ENCODE measurements at regions not wholly inside any gene's neighbourhood (a gene's known extent, or its start where the extent isn't known, plus 50 kb on each side); places are given as distances from the start of the nearest gene placed in this dataset.
"Not testable (repeated sequence)": the region's sequence is repeated elsewhere in the genome, so short reads cannot be mapped to it uniquely, and the experiment has no call there.

DNA sequence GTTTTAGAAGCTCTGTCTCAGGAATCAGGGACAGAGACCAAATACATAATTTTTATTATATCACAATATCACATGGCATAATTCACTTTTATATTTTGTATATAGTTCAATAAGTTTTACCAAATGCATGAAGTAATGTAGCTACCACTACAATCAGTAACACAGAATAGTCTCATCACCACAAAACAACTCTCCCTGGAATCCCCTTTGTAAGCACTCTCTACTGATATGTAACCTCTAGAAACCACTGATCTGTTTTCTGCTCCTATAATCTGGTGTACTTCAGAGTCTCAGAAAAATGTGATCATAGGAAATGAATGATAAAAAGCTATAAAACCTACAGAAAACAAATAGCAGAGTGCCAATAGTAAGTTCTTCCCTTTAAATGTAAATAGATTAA lies 1465.9 kb downstream of the SPATA31A7 start:
- H3K36me3 ChIP-seq (ENCODE audit: control insufficient read depth, insufficient read depth, low read length); BruUV-seq (replicated peaks); intact Hi-C loops (cut with micrococcal nuclease; ENCODE audit: unreplicated experiment); CTCF ChIA-PET; H3K4me3 ChIP-seq (ENCODE audit: low read depth in 2 of 2, low read length in 2 of 2); in situ Hi-C loops (cut with HindIII; ENCODE audit: low pct_unique_long_range_greater_than_20kb, low sequenced_read_pairs); DNase-seq (ENCODE audit: low read depth, low spot score); H3K27ac ChIP-seq (ENCODE audit: low read length); ATAC-seq; H3K27me3 ChIP-seq (ENCODE audit: control insufficient read depth, insufficient read depth, low read length); H3K4me1 ChIP-seq (ENCODE audit: control insufficient read depth, insufficient read depth, low read length); H3K9me3 ChIP-seq (ENCODE audit: control insufficient read depth, insufficient read depth, low read depth, low read length); POLR2A ChIA-PET: not testable (repeated sequence)

- intact Hi-C loops (cut with micrococcal nuclease; ENCODE audit: unreplicated experiment); H3K4me3 ChIP-seq (ENCODE audit: low read depth in 2 of 2, low read length in 2 of 2); in situ Hi-C loops (cut with HindIII; ENCODE audit: low pct_unique_long_range_greater_than_20kb, low sequenced_read_pairs); H3K9me3 ChIP-seq (ENCODE audit: control insufficient read depth, insufficient read depth, low read depth, low read length); CTCF ChIA-PET; H3K36me3 ChIP-seq (ENCODE audit: control insufficient read depth, insufficient read depth, low read length); H3K27ac ChIP-seq (ENCODE audit: low read length); BruUV-seq (replicated peaks); H3K27me3 ChIP-seq (ENCODE audit: control insufficient read depth, insufficient read depth, low read length); H3K4me1 ChIP-seq (ENCODE audit: control insufficient read depth, insufficient read depth, low read length); DNase-seq (ENCODE audit: low read depth, low spot score); ATAC-seq; POLR2A ChIA-PET: not testable (repeated sequence)
Measured at GRCh38 chr9:62662733-62663507, 1473.1 kb downstream of the SPATA31A7 start.

GRCh38 chr9:62663512-62663911 lies 1473.7 kb downstream of the SPATA31A7 start:
- CTCF ChIA-PET; BruUV-seq (replicated peaks); ATAC-seq; H3K27me3 ChIP-seq (ENCODE audit: control insufficient read depth, insufficient read depth, low read length); DNase-seq (ENCODE audit: low read depth, low spot score); H3K9me3 ChIP-seq (ENCODE audit: control insufficient read depth, insufficient read depth, low read depth, low read length); H3K27ac ChIP-seq (ENCODE audit: low read length); H3K4me3 ChIP-seq (ENCODE audit: low read depth in 2 of 2, low read length in 2 of 2); in situ Hi-C loops (cut with HindIII; ENCODE audit: low pct_unique_long_range_greater_than_20kb, low sequenced_read_pairs); H3K36me3 ChIP-seq (ENCODE audit: control insufficient read depth, insufficient read depth, low read length); intact Hi-C loops (cut with micrococcal nuclease; ENCODE audit: unreplicated experiment); H3K4me1 ChIP-seq (ENCODE audit: control insufficient read depth, insufficient read depth, low read length); POLR2A ChIA-PET: not testable (repeated sequence)

GRCh38 chr9:62667137-62667824 lies 1477.4 kb downstream of the SPATA31A7 start:
- ATAC-seq: peak; percentile 88
- H3K36me3 ChIP-seq (ENCODE audit: control insufficient read depth, insufficient read depth, low read length); DNase-seq (ENCODE audit: low read depth, low spot score); CTCF ChIA-PET; BruUV-seq (replicated peaks); H3K4me3 ChIP-seq (ENCODE audit: low read depth in 2 of 2, low read length in 2 of 2); H3K9me3 ChIP-seq (ENCODE audit: control insufficient read depth, insufficient read depth, low read depth, low read length); H3K4me1 ChIP-seq (ENCODE audit: control insufficient read depth, insufficient read depth, low read length); POLR2A ChIA-PET; intact Hi-C loops (cut with micrococcal nuclease; ENCODE audit: unreplicated experiment); H3K27me3 ChIP-seq (ENCODE audit: control insufficient read depth, insufficient read depth, low read length); in situ Hi-C loops (cut with HindIII; ENCODE audit: low pct_unique_long_range_greater_than_20kb, low sequenced_read_pairs); H3K27ac ChIP-seq (ENCODE audit: low read length): not testable (repeated sequence)

DNA sequence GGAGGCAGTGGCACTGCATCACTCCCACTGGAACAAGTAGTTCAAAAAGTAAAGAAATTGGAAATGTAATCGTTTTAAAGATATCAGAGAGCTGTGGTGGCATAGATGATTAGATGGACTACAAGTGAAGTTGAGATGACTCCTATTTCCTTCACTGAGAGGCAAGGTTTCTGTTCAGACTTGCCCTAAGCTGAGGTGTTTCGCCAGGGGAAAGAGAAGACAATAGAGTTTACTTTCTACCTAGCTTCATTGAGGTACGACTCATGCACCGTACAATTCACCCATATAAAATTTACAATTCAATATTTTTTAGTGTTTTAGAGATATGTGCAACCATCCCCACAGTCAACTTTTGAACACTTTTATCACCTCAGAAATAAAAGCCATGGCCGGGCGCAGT lies 1487.2 kb downstream of the SPATA31A7 start:
- CTCF ChIA-PET; H3K4me3 ChIP-seq (ENCODE audit: low read depth in 2 of 2, low read length in 2 of 2); BruUV-seq (replicated peaks): not testable (repeated sequence)

DNA sequence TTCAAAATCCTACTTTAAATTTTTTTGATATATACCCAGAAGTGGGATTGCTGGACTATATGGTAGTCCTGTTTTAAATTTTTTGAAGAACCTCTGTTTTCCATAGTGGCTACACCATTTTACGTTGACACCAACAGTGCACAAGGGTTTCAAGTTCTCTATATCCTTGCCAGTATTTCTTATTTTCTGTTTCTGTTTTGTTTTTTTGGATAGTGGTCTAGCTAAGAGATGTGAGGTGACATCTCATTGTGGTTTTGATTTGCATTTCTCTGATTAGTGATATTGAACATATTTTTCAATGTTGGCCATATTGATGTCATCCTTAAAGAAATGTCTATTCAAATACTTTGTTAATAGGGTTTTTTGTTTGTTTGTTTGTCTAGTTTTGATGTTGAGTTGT lies 1488.5 kb downstream of the SPATA31A7 start:
- DNase-seq (ENCODE audit: low read depth, low spot score); in situ Hi-C loops (cut with HindIII; ENCODE audit: low pct_unique_long_range_greater_than_20kb, low sequenced_read_pairs); ATAC-seq; H3K4me3 ChIP-seq (ENCODE audit: low read depth in 2 of 2, low read length in 2 of 2); H3K9me3 ChIP-seq (ENCODE audit: control insufficient read depth, insufficient read depth, low read depth, low read length); H3K27ac ChIP-seq (ENCODE audit: low read length); CTCF ChIA-PET; H3K36me3 ChIP-seq (ENCODE audit: control insufficient read depth, insufficient read depth, low read length); POLR2A ChIA-PET; H3K27me3 ChIP-seq (ENCODE audit: control insufficient read depth, insufficient read depth, low read length); BruUV-seq (replicated peaks); intact Hi-C loops (cut with micrococcal nuclease; ENCODE audit: unreplicated experiment); H3K4me1 ChIP-seq (ENCODE audit: control insufficient read depth, insufficient read depth, low read length): not testable (repeated sequence)

More for the DNA sequence above, 1487.2 kb downstream of the SPATA31A7 start:
- in situ Hi-C loops (cut with HindIII; ENCODE audit: low pct_unique_long_range_greater_than_20kb, low sequenced_read_pairs); ATAC-seq; DNase-seq (ENCODE audit: low read depth, low spot score); H3K27me3 ChIP-seq (ENCODE audit: control insufficient read depth, insufficient read depth, low read length); H3K4me1 ChIP-seq (ENCODE audit: control insufficient read depth, insufficient read depth, low read length); POLR2A ChIA-PET; H3K27ac ChIP-seq (ENCODE audit: low read length); H3K9me3 ChIP-seq (ENCODE audit: control insufficient read depth, insufficient read depth, low read depth, low read length); intact Hi-C loops (cut with micrococcal nuclease; ENCODE audit: unreplicated experiment); H3K36me3 ChIP-seq (ENCODE audit: control insufficient read depth, insufficient read depth, low read length): not testable (repeated sequence)

GRCh38 chr9:62679020-62679419 lies 1489.2 kb downstream of the SPATA31A7 start:
- intact Hi-C loops (cut with micrococcal nuclease; ENCODE audit: unreplicated experiment); H3K36me3 ChIP-seq (ENCODE audit: control insufficient read depth, insufficient read depth, low read length); DNase-seq (ENCODE audit: low read depth, low spot score); POLR2A ChIA-PET; CTCF ChIA-PET; BruUV-seq (replicated peaks); H3K9me3 ChIP-seq (ENCODE audit: control insufficient read depth, insufficient read depth, low read depth, low read length); ATAC-seq; H3K27me3 ChIP-seq (ENCODE audit: control insufficient read depth, insufficient read depth, low read length); in situ Hi-C loops (cut with HindIII; ENCODE audit: low pct_unique_long_range_greater_than_20kb, low sequenced_read_pairs); H3K4me3 ChIP-seq (ENCODE audit: low read depth in 2 of 2, low read length in 2 of 2); H3K27ac ChIP-seq (ENCODE audit: low read length); H3K4me1 ChIP-seq (ENCODE audit: control insufficient read depth, insufficient read depth, low read length): not testable (repeated sequence)

Data from Panc1 (cell line).